GM23338 (cell line): ENCODE measurements at regions not wholly inside any gene's neighbourhood (a gene's known extent, or its start where the extent isn't known, plus 50 kb on each side); places are given as distances from the start of the nearest gene placed in this dataset.

ENCODE experiments used
- ATAC-seq: fragments of 200-7000 bp; cut with Tn5 transposase; 3 replicates; pipeline ENCODE4 v1.9.1; 2020
- DNase-seq: peaks from one replicate; pipeline ENCODE4 v3.0.0-alpha.2; 2015; ENCODE audit warnings: low spot score
- H2AFZ ChIP-seq: fragments of 200-600 bp; sonication (generic); 2 replicates; pipeline ENCODE4 v1.8.0; 2016; ENCODE audit warnings: antibody characterized with exemption, mild to moderate bottlenecking, moderate library complexity
- H3F3A ChIP-seq: fragments of 200-600 bp; sonication (generic); replicated peaks from 2 replicates; pipeline ENCODE4 v1.8.0; 2017; ENCODE audit warnings: antibody characterized with exemption, mixed run types, low read depth
- H3K27ac ChIP-seq: fragments of 200-600 bp; sonication (generic); 2 replicates; pipeline ENCODE4 v1.6.1; 2016; ENCODE audit warnings: low read depth
- H3K27me3 ChIP-seq: fragments of 200-600 bp; sonication (generic); 2 replicates; pipeline ENCODE4 v1.8.0; 2016; ENCODE audit warnings: mild to moderate bottlenecking, mixed run types, moderate library complexity; ENCODE audit not compliant: insufficient read depth
- H3K36me3 ChIP-seq: fragments of 200-600 bp; sonication (generic); 2 replicates; pipeline ENCODE4 v1.8.0; 2016; ENCODE audit warnings: mild to moderate bottlenecking; ENCODE audit not compliant: insufficient read depth
- H3K4me1 ChIP-seq: fragments of 200-600 bp; sonication (generic); 2 replicates; pipeline ENCODE4 v1.8.0; 2016; ENCODE audit warnings: mild to moderate bottlenecking, moderate library complexity; ENCODE audit not compliant: insufficient read depth
- H3K4me2 ChIP-seq: fragments of 200-600 bp; sonication (generic); 2 replicates; pipeline ENCODE4 v1.7.1; 2017; ENCODE audit warnings: mixed run types
- H3K4me3 ChIP-seq: fragments of 200-600 bp; sonication (generic); 2 replicates; pipeline ENCODE4 v1.6.1; 2016; ENCODE audit warnings: mixed run types
- H3K79me2 ChIP-seq: fragments of 200-600 bp; sonication (generic); replicated peaks from 2 replicates; pipeline ENCODE4 v1.8.0; 2017; ENCODE audit warnings: mild to moderate bottlenecking; ENCODE audit not compliant: insufficient read depth
- H3K9me2 ChIP-seq: fragments of 200-600 bp; sonication (generic); 2 replicates; pipeline ENCODE4 v1.8.0; 2017; ENCODE audit not compliant: insufficient read depth
- H4K20me1 ChIP-seq: fragments of 200-600 bp; sonication (generic); replicated peaks from 2 replicates; pipeline ENCODE4 v1.8.0; 2017; ENCODE audit warnings: mild to moderate bottlenecking; ENCODE audit not compliant: insufficient read depth
- H3K27ac Mint-ChIP-seq: 2 replicates; pipeline ENCODE4 v1.8.0; 2020; ENCODE audit warnings: inconsistent platforms, mild to moderate bottlenecking, moderate library complexity, mixed read lengths
- H3K27me3 Mint-ChIP-seq: 3 replicates; pipeline ENCODE4 v1.8.0; 2022; ENCODE audit warnings: low read depth, mild to moderate bottlenecking, moderate library complexity, mixed read lengths, inconsistent platforms; ENCODE audit not compliant: insufficient read depth, poor library complexity
- H3K36me3 Mint-ChIP-seq: 3 replicates; pipeline ENCODE4 v1.8.0; 2021; ENCODE audit warnings: low read depth, mild to moderate bottlenecking, inconsistent platforms, moderate library complexity, mixed read lengths
- H3K4me1 Mint-ChIP-seq: 3 replicates; pipeline ENCODE4 v1.8.0; 2020; ENCODE audit warnings: mild to moderate bottlenecking, inconsistent platforms, mixed read lengths
- H3K4me3 Mint-ChIP-seq: 3 replicates; pipeline ENCODE4 v1.8.0; 2021; ENCODE audit warnings: moderate library complexity, mild to moderate bottlenecking, inconsistent platforms, mixed read lengths
- H3K9me3 Mint-ChIP-seq: 3 replicates; pipeline ENCODE4 v1.8.0; 2020; ENCODE audit warnings: moderate library complexity, mild to moderate bottlenecking, inconsistent platforms, mixed read lengths
- CREB1 ChIP-seq: fragments of 250-450 bp; sonication (Bioruptor Pico); IDR thresholded peaks from 2 replicates; pipeline ENCODE4 v1.5.0; 2020; ENCODE audit warnings: low read depth, mild to moderate bottlenecking, moderate library complexity
- CTCF ChIP-seq, 2 experiments: fragments of 200-600 bp in 1 of 2; sonication (generic) in 1 of 2; conservative IDR thresholded peaks; 2 replicates each; pipeline versions ENCODE4 v1.5.1 to v1.6.1; 2016 to 2017; ENCODE audit warnings: antibody characterized with exemption in 2 of 2, low read depth in 2 of 2, mild to moderate bottlenecking in 2 of 2, moderate library complexity in 1 of 2
- EZH2phosphoT487 ChIP-seq: fragments of 200-600 bp; sonication (generic); IDR thresholded peaks from one replicate; pipeline ENCODE4 v1.8.1; 2018; ENCODE audit warnings: antibody characterized with exemption; ENCODE audit not compliant: unreplicated experiment
- NANOG ChIP-seq: IDR thresholded peaks from 2 replicates; pipeline ENCODE4 v1.6.1; 2016; ENCODE audit warnings: antibody characterized with exemption, borderline replicate concordance
- POLR2AphosphoS5 ChIP-seq: IDR thresholded peaks from 2 replicates; pipeline ENCODE4 v1.6.1; 2016; ENCODE audit warnings: antibody characterized with exemption, low read depth
- STAT1 ChIP-seq: IDR thresholded peaks from one replicate; pipeline ENCODE4 v1.6.1; 2016; ENCODE audit warnings: antibody characterized with exemption; ENCODE audit not compliant: unreplicated experiment
- ZNF114 ChIP-seq: fragments of 250-450 bp; sonication (Bioruptor Pico); IDR thresholded peaks from 2 replicates; pipeline ENCODE4 v1.5.0; 2020; ENCODE audit warnings: mild to moderate bottlenecking, moderate library complexity
- ZNF331 ChIP-seq: fragments of 250-450 bp; sonication (Bioruptor Pico); IDR thresholded peaks from 2 replicates; pipeline ENCODE4 v1.5.0; 2020; ENCODE audit warnings: low read depth, mild to moderate bottlenecking, moderate library complexity
- TF ChIP-seq, protein P1 (sequence below): IDR thresholded peaks from 2 replicates; pipeline ENCODE4 v1.6.1; 2016; ENCODE audit warnings: antibody characterized with exemption
- TF ChIP-seq, protein P2 (sequence below): IDR thresholded peaks from one replicate; pipeline ENCODE4 v1.6.1; 2018; ENCODE audit warnings: antibody characterized with exemption; ENCODE audit not compliant: unreplicated experiment

DNA sequence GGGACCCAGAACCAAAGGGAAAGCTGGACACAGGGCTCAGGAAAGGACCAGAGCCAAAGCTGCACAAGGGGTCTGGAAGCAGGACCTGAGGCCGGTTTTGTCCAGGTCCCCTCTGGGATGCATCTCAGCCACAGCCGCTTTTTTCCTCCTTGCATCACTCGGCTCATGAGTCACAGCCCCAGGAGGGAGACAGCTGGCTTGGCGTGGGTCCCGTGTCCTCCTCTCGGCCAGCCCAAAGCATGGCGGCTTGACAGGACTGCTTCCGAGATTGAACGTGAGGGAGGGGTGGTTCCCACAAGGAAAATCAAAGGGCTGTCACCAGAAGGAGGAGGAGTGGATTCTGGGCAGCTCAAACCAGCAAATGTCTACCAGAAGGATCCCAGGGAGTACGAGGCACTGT lies 56.7 kb upstream of the CPLX2 start:
- peaks cover 4% of the 10 kb centered on the region; the same call in 2 of the 3 replicates for H3K4me1 Mint-ChIP-seq
- TF ChIP-seq, protein P1, sequence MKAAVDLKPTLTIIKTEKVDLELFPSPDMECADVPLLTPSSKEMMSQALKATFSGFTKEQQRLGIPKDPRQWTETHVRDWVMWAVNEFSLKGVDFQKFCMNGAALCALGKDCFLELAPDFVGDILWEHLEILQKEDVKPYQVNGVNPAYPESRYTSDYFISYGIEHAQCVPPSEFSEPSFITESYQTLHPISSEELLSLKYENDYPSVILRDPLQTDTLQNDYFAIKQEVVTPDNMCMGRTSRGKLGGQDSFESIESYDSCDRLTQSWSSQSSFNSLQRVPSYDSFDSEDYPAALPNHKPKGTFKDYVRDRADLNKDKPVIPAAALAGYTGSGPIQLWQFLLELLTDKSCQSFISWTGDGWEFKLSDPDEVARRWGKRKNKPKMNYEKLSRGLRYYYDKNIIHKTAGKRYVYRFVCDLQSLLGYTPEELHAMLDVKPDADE: no peak
- TF ChIP-seq ZNF114 (CRISPR knock-in tag) (no peak), NANOG (no peak)
- Histone ChIP-seq H3K79me2 (no peaks in the 10 kb centered on the region), H4K20me1 (peaks cover 3% of the 10 kb centered on the region; the same call in 1 of the 2 replicates), H2AFZ (no peak overlapping the region), H3K27ac (no peak overlapping the region), H3K27me3 (no peaks in the 10 kb centered on the region), H3K36me3 (no peaks in the 10 kb centered on the region), H3K9me2 (no peaks in the 10 kb centered on the region), H3K4me3 (no peak overlapping the region), H3F3A (no peaks in the 10 kb centered on the region), H3K4me1 (peaks cover under 1% of the 10 kb centered on the region; the same call in 1 of the 2 replicates), H3K4me2 (no peak overlapping the region)
- no peaks in the 10 kb centered on the region for H3K36me3 Mint-ChIP-seq
- H3K9me3 Mint-ChIP-seq: no peaks in the 10 kb centered on the region; the same call in 2 of the 3 replicates
- ATAC-seq: no peak
- no peak for DNase-seq
- no peak overlapping the region for H3K27ac Mint-ChIP-seq
- peaks cover 11% of the 10 kb centered on the region for H3K27me3 Mint-ChIP-seq
- no peak overlapping the region for H3K4me3 Mint-ChIP-seq

DNA sequence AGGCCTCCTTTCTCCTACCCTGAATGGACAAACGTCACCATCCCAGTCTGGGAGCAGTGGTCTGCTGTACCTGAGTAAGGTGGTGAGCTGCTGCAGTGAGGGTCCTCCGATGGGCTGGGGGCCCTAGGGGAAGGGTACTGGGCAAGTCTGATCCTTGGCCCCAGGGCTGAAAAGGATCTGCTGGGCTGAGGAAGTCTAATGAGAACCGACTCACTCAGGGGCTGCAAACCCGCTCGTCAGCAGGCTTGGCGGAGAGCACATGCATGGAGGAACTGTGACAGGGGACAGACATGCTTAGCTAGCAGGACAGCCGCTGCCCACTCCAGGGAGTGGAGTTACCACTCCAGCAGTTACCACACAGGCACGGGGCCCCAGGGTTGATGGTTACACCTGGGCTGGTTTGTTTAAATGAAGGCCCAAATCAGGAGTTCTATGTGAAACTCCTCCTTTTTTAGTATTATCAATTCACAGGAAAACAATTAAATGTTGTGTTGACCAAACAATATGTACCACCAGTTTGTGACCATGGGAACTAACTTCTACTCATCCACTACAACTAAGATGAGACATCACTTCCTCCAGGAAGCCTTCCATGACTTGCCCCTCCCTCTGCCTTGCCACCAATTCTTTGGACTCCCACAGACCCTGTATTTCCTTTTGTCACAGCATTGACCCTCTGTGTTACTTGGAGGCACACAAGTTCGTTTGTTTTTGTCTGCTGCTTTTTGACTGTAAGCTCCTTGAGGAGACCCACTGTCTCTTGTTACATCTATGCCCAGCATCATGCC lies 56.1 kb upstream of the CPLX2 start:
- no peaks in the 10 kb centered on the region for H3K4me1 Mint-ChIP-seq
- Histone ChIP-seq H3K4me3 (no peak overlapping the region), H4K20me1 (peaks cover 3% of the 10 kb centered on the region; the same call in 1 of the 2 replicates), H3K27ac (no peak overlapping the region), H3F3A (no peaks in the 10 kb centered on the region), H3K4me2 (no peak overlapping the region), H3K36me3 (no peaks in the 10 kb centered on the region), H3K4me1 (no peaks in the 10 kb centered on the region), H3K79me2 (no peaks in the 10 kb centered on the region), H3K27me3 (no peaks in the 10 kb centered on the region), H3K9me2 (no peaks in the 10 kb centered on the region), H2AFZ (no peak overlapping the region)
- peaks cover 12% of the 10 kb centered on the region for H3K27me3 Mint-ChIP-seq
- no peaks in the 10 kb centered on the region for H3K36me3 Mint-ChIP-seq
- no peak overlapping the region for H3K4me3 Mint-ChIP-seq
- H3K27ac Mint-ChIP-seq: no peak overlapping the region
- ATAC-seq (no peak), DNase-seq (no peak)
- H3K9me3 Mint-ChIP-seq: no peaks in the 10 kb centered on the region; the same call in 2 of the 3 replicates
- TF ChIP-seq POLR2AphosphoS5 (no peak), EZH2phosphoT487 (no peak), CREB1 (CRISPR knock-in tag) (no peak), CTCF (conservative IDR thresholded peaks at IDR 0.05; ENCODE audit: low read depth in 2 of 2) (no peak), ZNF331 (CRISPR knock-in tag) (no peak), ZNF114 (CRISPR knock-in tag) (no peak), STAT1 (no peak)
- TF ChIP-seq, protein P2, sequence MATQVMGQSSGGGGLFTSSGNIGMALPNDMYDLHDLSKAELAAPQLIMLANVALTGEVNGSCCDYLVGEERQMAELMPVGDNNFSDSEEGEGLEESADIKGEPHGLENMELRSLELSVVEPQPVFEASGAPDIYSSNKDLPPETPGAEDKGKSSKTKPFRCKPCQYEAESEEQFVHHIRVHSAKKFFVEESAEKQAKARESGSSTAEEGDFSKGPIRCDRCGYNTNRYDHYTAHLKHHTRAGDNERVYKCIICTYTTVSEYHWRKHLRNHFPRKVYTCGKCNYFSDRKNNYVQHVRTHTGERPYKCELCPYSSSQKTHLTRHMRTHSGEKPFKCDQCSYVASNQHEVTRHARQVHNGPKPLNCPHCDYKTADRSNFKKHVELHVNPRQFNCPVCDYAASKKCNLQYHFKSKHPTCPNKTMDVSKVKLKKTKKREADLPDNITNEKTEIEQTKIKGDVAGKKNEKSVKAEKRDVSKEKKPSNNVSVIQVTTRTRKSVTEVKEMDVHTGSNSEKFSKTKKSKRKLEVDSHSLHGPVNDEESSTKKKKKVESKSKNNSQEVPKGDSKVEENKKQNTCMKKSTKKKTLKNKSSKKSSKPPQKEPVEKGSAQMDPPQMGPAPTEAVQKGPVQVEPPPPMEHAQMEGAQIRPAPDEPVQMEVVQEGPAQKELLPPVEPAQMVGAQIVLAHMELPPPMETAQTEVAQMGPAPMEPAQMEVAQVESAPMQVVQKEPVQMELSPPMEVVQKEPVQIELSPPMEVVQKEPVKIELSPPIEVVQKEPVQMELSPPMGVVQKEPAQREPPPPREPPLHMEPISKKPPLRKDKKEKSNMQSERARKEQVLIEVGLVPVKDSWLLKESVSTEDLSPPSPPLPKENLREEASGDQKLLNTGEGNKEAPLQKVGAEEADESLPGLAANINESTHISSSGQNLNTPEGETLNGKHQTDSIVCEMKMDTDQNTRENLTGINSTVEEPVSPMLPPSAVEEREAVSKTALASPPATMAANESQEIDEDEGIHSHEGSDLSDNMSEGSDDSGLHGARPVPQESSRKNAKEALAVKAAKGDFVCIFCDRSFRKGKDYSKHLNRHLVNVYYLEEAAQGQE: no peak
